MM.1S (cell line): ENCODE measurements at regions not wholly inside any gene's neighbourhood (a gene's known extent, or its start where the extent isn't known, plus 50 kb on each side); places are given as distances from the start of the nearest gene placed in this dataset.

Source experiments
- EZH2 ChIP-seq: fragments of 300-600 bp; sonication (generic); optimal IDR thresholded peaks from 2 replicates; pipeline ENCODE3; 2017; ENCODE audit warnings: low read depth, mild to moderate bottlenecking, antibody characterized with exemption, low read length, mixed read lengths
- EZH2phosphoT487 ChIP-seq: fragments of 300-600 bp; sonication (generic); IDR thresholded peaks from 2 replicates; pipeline ENCODE4 v1.6.1; 2018; ENCODE audit warnings: antibody characterized with exemption, low read length
- TF ChIP-seq, protein P1 (sequence below): fragments of 300-600 bp; sonication (generic); IDR thresholded peaks from 2 replicates; pipeline ENCODE4 v1.5.1; 2016; ENCODE audit warnings: antibody characterized with exemption, low read length, mixed read lengths

DNA sequence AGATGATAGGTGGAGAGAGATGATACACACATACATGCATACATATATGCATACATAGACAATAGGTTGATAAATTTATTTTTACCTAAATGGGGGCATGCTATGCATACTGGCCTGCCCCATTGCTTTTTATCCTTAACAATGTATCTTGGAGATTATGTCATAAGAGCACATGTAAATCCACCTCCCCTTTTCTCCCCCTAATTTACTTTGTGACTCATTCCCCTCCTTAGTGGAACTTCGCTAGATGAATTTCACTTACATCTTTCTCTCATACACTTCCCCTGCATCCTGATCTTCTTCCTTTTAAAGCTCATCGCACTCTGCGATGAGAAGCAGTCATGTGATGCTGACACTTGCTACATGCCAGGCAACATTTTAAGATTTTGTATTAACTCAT is 223.6 kb downstream of the C1D start:
- TF ChIP-seq, protein P1, sequence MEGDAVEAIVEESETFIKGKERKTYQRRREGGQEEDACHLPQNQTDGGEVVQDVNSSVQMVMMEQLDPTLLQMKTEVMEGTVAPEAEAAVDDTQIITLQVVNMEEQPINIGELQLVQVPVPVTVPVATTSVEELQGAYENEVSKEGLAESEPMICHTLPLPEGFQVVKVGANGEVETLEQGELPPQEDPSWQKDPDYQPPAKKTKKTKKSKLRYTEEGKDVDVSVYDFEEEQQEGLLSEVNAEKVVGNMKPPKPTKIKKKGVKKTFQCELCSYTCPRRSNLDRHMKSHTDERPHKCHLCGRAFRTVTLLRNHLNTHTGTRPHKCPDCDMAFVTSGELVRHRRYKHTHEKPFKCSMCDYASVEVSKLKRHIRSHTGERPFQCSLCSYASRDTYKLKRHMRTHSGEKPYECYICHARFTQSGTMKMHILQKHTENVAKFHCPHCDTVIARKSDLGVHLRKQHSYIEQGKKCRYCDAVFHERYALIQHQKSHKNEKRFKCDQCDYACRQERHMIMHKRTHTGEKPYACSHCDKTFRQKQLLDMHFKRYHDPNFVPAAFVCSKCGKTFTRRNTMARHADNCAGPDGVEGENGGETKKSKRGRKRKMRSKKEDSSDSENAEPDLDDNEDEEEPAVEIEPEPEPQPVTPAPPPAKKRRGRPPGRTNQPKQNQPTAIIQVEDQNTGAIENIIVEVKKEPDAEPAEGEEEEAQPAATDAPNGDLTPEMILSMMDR: no peak
- no peak for TF ChIP-seq EZH2
- no peak for TF ChIP-seq EZH2phosphoT487
